GM18505 (cell line): ENCODE measurements at regions not wholly inside any gene's neighbourhood (a gene's known extent, or its start where the extent isn't known, plus 50 kb on each side); places are given as distances from the start of the nearest gene placed in this dataset.

Source experiments
- ATAC-seq: cut with Tn5 transposase; IDR thresholded peaks from one replicate; pipeline ENCODE4 v1.9.1; 2021; ENCODE audit not compliant: unreplicated experiment
- POLR2A ChIP-seq: IDR thresholded peaks from 4 replicates; pipeline ENCODE4 v1.6.1; 2011; ENCODE audit warnings: borderline replicate concordance; ENCODE audit not compliant: insufficient read depth, insufficient read length; ENCODE audit errors: extremely low read depth

DNA sequence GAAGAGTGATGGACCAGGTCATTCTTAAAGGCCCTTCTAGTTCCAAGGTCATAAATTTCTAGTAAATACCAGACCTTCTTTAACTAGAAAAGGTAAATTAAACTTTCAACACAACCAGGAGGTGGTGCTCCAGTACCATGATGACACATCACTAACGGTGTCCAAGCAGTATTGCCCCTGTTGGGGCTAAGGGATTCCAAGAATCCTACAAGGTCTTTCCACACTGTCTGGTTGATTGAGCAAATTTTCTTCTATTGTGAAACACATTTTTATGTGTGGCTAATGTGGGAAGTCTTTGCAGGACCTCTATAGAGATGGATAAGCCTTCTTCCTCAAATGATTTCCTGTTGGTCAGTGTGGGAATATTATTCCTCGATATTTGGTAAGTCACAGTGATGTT is 459.6 kb upstream of the PAPPA start:
- TF ChIP-seq POLR2A = no peak
- no peak for ATAC-seq

DNA sequence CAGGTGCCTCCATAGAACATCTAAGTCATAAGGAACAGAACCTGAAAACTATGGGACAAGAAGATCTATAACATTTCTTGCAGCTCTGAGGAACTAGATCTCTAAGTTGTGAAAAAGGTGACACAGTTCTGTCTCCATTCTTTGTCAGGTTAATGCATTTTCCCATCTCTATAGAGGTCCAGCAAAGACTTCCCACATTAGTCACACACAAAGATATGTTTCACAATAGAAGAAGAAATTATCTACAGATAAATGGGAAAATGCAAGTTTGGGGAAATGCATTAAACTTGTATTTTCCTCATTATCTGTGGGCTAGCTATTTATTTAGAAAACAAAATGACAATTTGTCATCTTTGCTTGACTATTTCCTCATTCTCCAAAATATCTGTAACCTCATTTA is 458.6 kb upstream of the PAPPA start:
- ATAC-seq = no peak
- no peak for TF ChIP-seq POLR2A

DNA sequence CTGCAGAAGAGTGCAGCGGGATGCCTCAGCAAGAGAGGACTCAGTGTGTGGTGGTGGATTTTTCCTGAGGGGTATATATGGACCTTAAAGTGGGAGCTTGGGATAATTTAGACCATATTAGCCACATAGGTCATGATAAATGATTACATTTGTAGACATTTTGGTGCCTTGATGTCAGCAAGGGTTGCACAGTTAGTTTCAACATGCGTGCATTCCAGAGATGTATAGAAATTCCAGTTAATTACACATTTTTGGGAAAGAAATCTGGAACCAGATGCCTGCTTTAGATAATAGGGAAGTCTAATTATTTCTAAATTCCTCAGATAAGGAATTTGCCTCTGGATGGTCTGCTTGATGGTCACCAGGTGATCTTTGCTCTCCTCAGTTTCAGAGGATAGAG is 440.6 kb upstream of the PAPPA start:
- ATAC-seq = no peak
- no peak for TF ChIP-seq POLR2A

DNA sequence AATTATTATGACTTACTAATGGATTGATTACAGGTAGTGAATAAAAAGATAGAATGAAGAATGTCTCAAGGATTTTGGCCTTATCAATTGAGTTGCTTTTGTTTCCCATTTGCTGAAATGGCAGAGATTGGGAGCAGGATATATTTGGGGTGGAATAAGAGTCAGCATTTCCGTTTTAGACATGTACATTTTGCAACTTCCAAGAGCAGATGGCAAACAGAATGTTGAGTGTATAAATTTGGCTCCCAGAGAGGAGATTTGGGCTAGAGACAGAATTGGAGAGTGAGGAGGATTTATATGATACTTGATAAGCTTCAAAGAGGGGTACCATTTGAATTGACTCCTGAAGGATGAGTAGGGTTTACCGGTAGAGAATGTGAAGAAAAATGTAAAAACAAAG is 437.9 kb upstream of the PAPPA start:
- no peak for ATAC-seq
- TF ChIP-seq POLR2A = no peak

DNA sequence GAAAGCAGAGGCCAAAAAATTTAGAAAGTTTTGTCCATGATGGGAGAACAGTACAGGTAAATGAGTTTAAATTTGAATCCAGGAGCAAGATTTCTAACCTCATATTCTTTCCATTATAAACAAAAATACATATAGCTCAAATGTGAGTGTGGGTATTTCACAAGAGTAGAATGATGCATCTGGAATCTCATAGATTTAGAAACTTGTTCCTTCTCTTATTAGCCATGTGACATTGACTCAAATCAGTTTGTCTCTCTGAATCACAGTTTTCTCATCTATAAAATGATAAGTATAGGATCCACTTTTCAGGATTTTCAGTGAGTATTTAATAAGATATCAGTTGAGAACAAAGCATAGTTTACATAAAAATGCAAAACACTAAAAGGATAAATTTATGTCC is 436.3 kb upstream of the PAPPA start:
- TF ChIP-seq POLR2A = no peak
- no peak for ATAC-seq

DNA sequence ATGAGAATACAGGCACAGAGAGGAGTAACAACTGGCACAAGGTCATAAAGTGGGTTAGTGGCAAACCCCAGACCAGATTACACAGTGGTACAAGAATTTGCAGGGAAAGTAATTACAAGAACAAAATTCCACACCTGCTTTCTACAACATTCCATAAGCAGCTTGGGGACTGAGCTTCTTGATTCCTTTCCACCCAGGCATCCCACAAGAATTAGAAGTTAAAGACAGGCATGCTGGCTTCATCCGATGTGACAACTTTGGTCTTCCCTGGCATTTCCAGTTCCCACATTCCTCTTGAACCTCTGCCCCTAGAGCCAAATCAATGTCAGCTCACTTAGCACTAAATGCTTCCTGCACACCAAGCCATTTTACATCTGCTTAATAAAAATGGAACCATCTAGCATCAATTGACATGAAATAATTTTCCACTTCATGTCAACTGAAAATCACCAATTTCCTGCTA is 435.8 kb upstream of the PAPPA start:
- TF ChIP-seq POLR2A = no peak
- ATAC-seq = no peak

DNA sequence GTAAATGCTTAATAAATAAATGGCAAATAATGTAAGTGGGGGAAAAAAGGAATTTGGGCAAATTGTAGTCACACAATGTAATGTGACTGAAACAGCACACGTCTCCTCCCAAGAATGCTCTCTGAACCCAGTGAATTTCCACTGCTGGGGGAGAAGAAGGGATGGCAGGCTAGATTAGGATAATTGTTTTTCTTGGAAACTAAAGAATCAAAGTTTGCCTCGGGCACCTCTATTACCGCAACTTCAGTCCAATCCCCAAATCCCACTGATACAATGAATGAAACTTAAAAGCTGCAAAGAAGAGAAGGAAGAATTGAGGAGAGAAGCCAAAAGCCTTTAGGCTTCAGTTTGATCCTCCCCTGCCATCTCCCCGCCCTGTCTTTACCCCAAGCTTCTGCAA is 423.2 kb upstream of the PAPPA start:
- no peak for ATAC-seq
- TF ChIP-seq POLR2A = no peak

DNA sequence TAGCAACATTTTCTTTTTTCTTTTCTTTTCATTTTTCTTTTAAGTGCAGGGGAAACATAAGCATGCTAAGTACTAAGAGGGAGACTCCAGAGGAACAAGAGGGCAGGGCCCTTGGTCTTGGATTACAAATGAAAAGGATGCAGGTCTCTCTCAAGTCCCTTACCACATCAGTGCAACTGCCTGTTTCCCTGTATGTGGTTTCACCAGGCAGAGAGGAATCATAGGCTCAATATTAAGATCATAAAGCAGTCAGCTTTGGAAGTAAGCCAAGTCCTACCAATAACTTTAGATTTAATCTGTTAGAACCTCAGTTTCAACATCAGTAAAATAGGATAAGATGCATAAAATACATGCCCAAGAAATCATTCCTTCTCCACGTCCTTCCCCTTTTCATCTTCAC is 422.7 kb upstream of the PAPPA start:
- no peak for ATAC-seq
- no peak for TF ChIP-seq POLR2A

DNA sequence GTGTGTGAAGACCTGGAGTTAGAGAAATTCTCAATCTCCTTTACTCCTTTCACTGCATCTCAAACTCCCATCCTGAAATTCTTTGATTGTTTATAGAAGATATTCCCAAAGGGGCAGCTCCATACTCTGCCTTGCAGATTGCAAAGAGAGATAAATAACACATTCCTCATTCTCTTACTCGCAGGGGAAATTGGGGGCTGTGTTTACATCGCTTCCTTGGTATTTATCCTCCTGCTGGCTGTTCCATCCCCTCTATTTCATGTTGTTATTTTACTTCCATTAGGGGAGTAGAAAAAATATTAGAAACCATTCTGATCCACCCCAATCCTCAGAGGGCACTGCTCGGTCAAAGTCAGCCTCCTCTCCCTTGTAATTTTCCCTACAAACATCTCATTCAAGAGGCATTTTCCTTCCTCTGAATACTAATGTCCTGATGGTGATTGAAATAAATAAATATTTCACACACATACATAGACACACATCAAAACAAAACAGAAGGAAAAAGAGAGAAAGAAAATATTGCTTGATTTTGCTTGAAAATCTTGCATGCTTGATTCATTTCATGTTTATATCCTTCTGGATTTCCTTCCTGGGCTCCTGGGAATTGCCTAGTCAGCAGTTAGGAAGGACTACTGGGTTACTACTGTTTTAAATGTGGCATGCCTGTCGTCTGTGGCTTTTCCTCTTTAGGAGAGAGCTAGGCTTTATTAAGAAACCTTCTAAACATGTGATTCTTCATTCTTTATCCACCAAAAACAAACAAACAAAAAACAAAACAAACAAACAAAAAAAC is 420.1 kb upstream of the PAPPA start:
- TF ChIP-seq POLR2A = no peak
- ATAC-seq = no peak

DNA sequence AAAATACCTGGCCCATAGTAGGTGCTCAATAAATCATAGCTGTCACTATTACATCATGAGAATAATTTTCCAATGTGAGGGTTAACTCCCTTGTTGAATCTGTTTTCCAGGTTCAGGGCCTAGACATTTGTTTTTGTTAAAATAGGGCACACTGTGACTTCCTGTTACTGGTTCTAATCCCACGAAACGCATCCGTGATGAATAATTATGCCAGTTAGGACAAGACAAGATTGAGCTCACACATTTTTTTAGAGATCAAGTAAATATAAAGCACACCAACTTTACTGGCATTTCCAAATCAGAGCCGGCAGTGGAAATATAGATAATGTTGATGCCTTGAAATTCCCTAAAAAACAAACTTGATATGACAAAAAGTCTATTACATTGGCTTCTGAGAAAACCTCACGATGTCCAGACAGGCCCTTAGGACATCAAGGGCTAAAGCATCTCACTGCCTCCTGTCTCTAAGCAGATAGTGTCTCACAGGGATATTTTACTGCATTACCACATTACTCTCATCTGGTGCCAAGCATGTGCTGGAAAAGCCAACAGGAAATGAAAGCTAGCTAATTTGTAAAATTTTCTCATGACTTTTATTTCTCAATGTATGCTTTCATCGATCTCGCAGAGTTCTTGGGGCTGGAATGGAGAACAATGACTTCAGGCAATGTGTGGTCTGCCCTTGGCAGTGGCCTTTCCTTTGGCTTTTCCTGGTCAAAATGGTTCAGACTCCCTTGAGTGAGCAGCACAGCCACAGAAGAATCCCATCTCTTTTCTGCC is 414.3 kb upstream of the PAPPA start:
- no peak for TF ChIP-seq POLR2A

DNA sequence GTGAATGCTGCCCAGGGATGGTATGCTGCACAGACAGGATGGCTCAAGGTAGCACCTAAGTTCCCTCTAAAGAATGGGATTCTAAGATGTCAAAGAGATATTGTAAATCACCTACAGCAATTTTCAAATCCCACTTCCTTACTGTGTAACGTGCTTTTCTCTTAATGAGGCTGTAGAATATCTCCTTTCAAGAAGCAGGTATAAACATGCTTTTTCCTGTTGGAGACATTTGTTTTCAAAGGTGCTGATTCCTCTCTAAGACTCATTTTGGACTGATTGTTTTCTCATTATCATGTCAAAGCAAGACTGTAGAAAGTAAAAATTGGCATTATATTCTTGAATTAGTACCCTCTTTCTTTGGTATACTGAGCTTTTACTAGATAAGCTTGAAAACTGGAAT is 412.6 kb upstream of the PAPPA start:
- ATAC-seq = no peak
- no peak for TF ChIP-seq POLR2A

More for the DNA sequence above, 414.3 kb upstream of the PAPPA start:
- ATAC-seq = no peak

DNA sequence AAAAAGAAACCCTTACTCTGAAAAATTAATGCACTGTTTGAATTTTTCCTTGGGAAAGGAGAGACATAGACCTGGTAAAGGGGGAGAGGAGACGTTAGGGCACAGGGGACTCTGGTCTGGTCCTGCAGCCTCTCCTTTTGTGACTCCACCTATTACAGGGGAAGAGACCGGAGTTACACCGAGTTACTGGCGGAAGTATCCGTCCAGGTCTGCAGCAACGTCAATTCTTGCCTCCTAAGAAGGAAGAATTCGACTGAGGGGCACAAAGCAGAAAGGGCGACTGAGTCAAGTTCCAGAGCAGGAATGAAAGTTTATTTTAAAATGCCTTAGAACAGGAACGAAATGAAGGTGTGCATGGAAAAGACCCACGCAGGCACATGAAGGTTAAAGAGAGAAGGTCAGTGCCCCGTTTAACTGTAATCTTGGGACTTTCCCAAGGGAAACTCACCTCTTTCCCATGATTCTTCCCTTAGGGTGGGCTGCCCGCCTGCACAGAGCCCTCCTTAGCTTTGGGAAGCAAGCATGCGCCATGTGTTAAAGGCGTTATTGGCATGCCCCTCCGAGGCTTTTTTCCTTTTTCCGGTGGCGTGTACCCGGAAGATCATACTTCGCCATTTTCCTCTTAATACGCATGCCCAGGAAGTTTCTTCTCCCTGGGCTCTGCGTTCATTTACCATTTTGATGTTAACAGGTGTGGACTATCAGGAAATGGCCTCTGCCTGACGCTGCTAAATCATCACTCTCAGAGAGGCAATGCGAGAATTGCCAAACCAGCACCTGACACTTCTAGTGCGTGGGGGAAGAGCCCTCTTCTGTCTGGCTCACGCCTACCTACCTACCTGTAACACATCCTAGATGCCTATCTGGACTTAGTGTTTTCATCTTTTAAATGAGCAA is 409.6 kb upstream of the PAPPA start:
- no peak for ATAC-seq
- TF ChIP-seq POLR2A = no peak

DNA sequence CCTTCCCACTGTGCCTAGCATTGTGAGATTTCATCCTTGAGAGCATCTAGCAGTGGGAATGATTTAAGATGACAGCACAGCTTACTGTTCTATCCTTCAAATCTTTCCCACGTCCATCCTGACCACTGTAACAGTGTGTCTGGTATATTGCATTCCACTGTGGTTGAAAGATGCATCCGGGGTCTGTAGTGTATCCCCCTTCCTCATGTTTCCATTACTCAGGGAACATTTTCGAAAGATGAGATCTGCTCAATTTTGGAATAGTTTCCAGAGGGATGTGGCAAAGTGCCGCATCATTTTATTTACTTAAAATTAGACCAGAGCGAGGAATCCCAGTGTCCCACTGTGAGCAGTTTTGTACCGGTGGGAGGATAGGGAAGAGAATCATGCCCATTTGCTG is 407.1 kb upstream of the PAPPA start:
- no peak for ATAC-seq
- TF ChIP-seq POLR2A = no peak
